Thyroid gland (tissue), 4 donors: ENCODE measurements at regions not wholly inside any gene's neighbourhood (a gene's known extent, or its start where the extent isn't known, plus 50 kb on each side); places are given as distances from the start of the nearest gene placed in this dataset.

Source experiments
- DNase-seq, 2 donors: peaks; one replicate each; pipeline ENCODE4 v3.0.0-alpha.2; 2019
- H3K27ac ChIP-seq, 3 donors: fragments of 200-600 bp; sonication (generic); 1 replicate in 2 of 3; 2 replicates in 1 of 3; pipeline ENCODE4 v1.5.1; 2016 to 2019; ENCODE audit warnings: mild to moderate bottlenecking in 1 of 3, moderate library complexity in 1 of 3
- H3K27me3 ChIP-seq: fragments of 200-600 bp; sonication (generic); one replicate; pipeline ENCODE4 v1.5.1; 2019
- H3K36me3 ChIP-seq, 2 donors: fragments of 200-600 bp; sonication (generic); one replicate each; pipeline ENCODE4 v1.5.1; 2016 to 2019
- H3K4me1 ChIP-seq, 2 donors: fragments of 200-600 bp; sonication (generic); one replicate each; pipeline ENCODE4 v1.5.1; 2017 to 2019
- H3K4me3 ChIP-seq, 3 donors: fragments of 200-600 bp; sonication (generic); replicated peaks in 1 of 3; 1 replicate in 2 of 3; 2 replicates in 1 of 3; pipeline ENCODE4 v1.5.1; 2016; ENCODE audit warnings: mild to moderate bottlenecking in 1 of 3
- H3K9me3 ChIP-seq: fragments of 200-600 bp; sonication (generic); one replicate; pipeline ENCODE4 v1.5.1; 2017
- POLR2A ChIP-seq, 2 donors: fragments of 450-650 bp; IDR thresholded peaks; one replicate each; pipeline ENCODE4 v1.6.1; 2017; ENCODE audit warnings: antibody characterized with exemption in 2 of 2, mild to moderate bottlenecking in 2 of 2, moderate library complexity in 1 of 2
- WGBS, 2 donors: methylation state at CpG; one replicate each; pipeline ENCODE4 v1.1.5; 2017; 5-methylcytosine and 5-hydroxymethylcytosine counted together
- intact Hi-C: fragments of 100-400 bp; cut with DNase I; formaldehyde crosslinking; loops from one replicate; pipeline ENCODE4 v1.15.1; 2023
- TF ChIP-seq, protein P1 (sequence below), 6 experiments: fragments of 200-600 bp in 3 of 6; fragments of 450-650 bp in 3 of 6; sonication (generic) in 3 of 6; IDR thresholded peaks; one replicate each; pipeline ENCODE4 v1.5.1; 2016 to 2019; ENCODE audit warnings: antibody characterized with exemption in 6 of 6, mild to moderate bottlenecking in 2 of 6, inconsistent platforms in 1 of 6, moderate library complexity in 1 of 6

DNA sequence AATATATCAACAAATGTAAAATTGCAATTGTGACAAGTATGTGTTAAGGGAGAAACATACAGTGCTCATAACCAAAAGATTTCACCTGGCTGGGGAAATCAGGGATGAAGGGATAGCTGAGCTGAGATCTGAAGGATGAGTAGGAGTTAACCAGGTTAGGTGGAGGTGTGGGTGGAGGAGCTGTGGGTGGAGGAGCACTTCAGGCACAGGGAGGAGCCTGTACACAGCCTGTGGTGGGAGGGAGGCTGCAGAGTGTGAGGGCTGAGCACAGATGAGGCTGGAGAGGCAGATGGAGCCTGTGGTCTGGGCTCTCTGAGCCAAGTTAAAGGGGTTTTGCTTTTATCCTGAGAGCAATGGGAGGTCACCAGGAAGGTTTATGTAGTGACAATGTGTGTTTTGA is 111.9 kb downstream of the XCL2 start:
- intact Hi-C loops = no loop called here
- Histone ChIP-seq H3K27me3 (no peaks in the 10 kb centered on the region), H3K4me3 (no peak overlapping the region), H3K9me3 (no peaks in the 10 kb centered on the region), H3K27ac (no peak overlapping the region), H3K36me3 (no peaks in the 10 kb centered on the region), H3K4me1 (no peaks in the 10 kb centered on the region)
- no peak for TF ChIP-seq POLR2A (IDR thresholded peaks at IDR 0.05)
- TF ChIP-seq, protein P1, sequence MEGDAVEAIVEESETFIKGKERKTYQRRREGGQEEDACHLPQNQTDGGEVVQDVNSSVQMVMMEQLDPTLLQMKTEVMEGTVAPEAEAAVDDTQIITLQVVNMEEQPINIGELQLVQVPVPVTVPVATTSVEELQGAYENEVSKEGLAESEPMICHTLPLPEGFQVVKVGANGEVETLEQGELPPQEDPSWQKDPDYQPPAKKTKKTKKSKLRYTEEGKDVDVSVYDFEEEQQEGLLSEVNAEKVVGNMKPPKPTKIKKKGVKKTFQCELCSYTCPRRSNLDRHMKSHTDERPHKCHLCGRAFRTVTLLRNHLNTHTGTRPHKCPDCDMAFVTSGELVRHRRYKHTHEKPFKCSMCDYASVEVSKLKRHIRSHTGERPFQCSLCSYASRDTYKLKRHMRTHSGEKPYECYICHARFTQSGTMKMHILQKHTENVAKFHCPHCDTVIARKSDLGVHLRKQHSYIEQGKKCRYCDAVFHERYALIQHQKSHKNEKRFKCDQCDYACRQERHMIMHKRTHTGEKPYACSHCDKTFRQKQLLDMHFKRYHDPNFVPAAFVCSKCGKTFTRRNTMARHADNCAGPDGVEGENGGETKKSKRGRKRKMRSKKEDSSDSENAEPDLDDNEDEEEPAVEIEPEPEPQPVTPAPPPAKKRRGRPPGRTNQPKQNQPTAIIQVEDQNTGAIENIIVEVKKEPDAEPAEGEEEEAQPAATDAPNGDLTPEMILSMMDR (IDR thresholded peaks at IDR 0.05) = no peak
- no peak for DNase-seq

DNA sequence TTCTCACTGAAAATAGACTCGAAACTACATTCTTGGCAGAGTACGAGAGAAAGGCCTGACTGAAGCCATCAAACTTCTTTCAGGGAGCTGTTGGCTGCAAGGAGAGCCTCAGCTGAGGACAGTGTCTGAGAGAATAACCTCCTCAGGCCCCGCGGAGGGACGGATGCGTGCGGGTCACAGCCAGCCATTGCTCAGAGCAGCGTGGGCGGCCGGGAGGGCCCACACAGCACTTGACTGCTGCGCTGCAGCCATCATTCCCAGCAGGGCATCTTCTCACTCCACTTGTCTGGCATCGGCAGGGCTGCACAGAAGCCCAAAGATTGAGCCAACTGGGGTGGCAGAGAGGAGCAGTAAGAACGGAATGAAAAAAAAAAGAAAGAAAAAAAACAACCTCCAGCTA is 113.5 kb downstream of the XCL2 start:
- WGBS, 2 donors = 64 to 86% methylated on average over 13 of the region's 13 CpGs

GRCh38 chr1:168428063-168428731 is 115.6 kb downstream of the XCL2 start:
- Histone ChIP-seq H3K4me1 (no peaks in the 10 kb centered on the region), H3K4me3 (no peak overlapping the region), H3K9me3 (no peaks in the 10 kb centered on the region), H3K36me3 (no peaks in the 10 kb centered on the region), H3K27ac (no peak overlapping the region), H3K27me3 (no peaks in the 10 kb centered on the region)
- DNase-seq = no peak
- 45 to 56% methylated on average over 4 of the region's 4 CpGs for WGBS, 2 donors
- intact Hi-C loops = no loop called here
- TF ChIP-seq, protein P1 (IDR thresholded peaks at IDR 0.05) = no peak
- no peak for TF ChIP-seq POLR2A (IDR thresholded peaks at IDR 0.05)

More for the DNA sequence above, 113.5 kb downstream of the XCL2 start:
- DNase-seq = no peak
- no peak overlapping the region for H3K27ac ChIP-seq
- H3K4me3 ChIP-seq = no peak overlapping the region
- H3K27me3 ChIP-seq = no peaks in the 10 kb centered on the region
- intact Hi-C loops = no loop called here
- no peaks in the 10 kb centered on the region for H3K9me3 ChIP-seq
- no peaks in the 10 kb centered on the region for H3K36me3 ChIP-seq
- TF ChIP-seq, protein P1 (IDR thresholded peaks at IDR 0.05) = no peak
- no peak for TF ChIP-seq POLR2A (IDR thresholded peaks at IDR 0.05)
- no peaks in the 10 kb centered on the region for H3K4me1 ChIP-seq

GRCh38 chr1:168427051-168427450 is 116.7 kb downstream of the XCL2 start:
- no peaks in the 10 kb centered on the region for H3K36me3 ChIP-seq
- H3K4me3 ChIP-seq = no peak overlapping the region
- WGBS, 2 donors = 52 to 74% methylated on average over 1 of the region's 1 CpG
- intact Hi-C loops = no loop called here
- no peak for DNase-seq
- H3K4me1 ChIP-seq = no peaks in the 10 kb centered on the region
- TF ChIP-seq, protein P1 (IDR thresholded peaks at IDR 0.05) = no peak
- no peak for TF ChIP-seq POLR2A (IDR thresholded peaks at IDR 0.05)
- H3K27ac ChIP-seq = no peak overlapping the region
- H3K27me3 ChIP-seq = no peaks in the 10 kb centered on the region
- no peaks in the 10 kb centered on the region for H3K9me3 ChIP-seq

- DNase-seq = no peak
- Histone ChIP-seq H3K9me3 (no peaks in the 10 kb centered on the region), H3K4me1 (no peaks in the 10 kb centered on the region), H3K27ac (no peak overlapping the region), H3K36me3 (no peaks in the 10 kb centered on the region), H3K4me3 (no peak overlapping the region), H3K27me3 (no peaks in the 10 kb centered on the region)
- TF ChIP-seq, protein P1 (IDR thresholded peaks at IDR 0.05) = no peak
- intact Hi-C loops = no loop called here
- WGBS, 2 donors = 91 to 93% methylated on average over 2 of the region's 2 CpGs
Observed at GRCh38 chr1:168424281-168424680, 119.5 kb downstream of the XCL2 start.
